HepG2 (cell line): ENCODE measurements at regions not wholly inside any gene's neighbourhood (a gene's known extent, or its start where the extent isn't known, plus 50 kb on each side); places are given as distances from the start of the nearest gene placed in this dataset.

Experiments used
- ATAC-seq: fragments of 200-7000 bp; cut with Tn5 transposase; 3 replicates; pipeline ENCODE4 v1.9.1; 2020; ENCODE audit warnings: mild to moderate bottlenecking, moderate library complexity
- BruUV-seq: library from RNA; stranded (reverse); fragments of 400-500 nt; replicated peaks from 2 replicates; lab custom pipeline; 2021; lab: Mats Ljungman, UMichigan
- CTCF ChIA-PET: fragments of 300-600 bp; formaldehyde crosslinking; extraction: SDS; loops from one replicate; lab custom pipeline; 2021; ENCODE audit warnings: low total read pairs, inconsistent platforms, low intra/inter-chr PET ratio; lab: Yijun Ruan, JAX
- POLR2A ChIA-PET: fragments of 350-600 bp; sonication (Branson Sonifier 250); formaldehyde crosslinking; loops from one replicate; lab custom pipeline; 2020; ENCODE audit warnings: antibody characterized with exemption, inconsistent platforms; lab: Yijun Ruan, JAX
- DNase-seq: peaks from one replicate; pipeline ENCODE4 v3.0.0-alpha.2; 2015; ENCODE audit warnings: low spot score
- FAIRE-seq: peaks from 3 replicates; lab custom pipeline; 2011; peaks lifted over from hg19 to GRCh38; lab: Jason Lieb, UNC
- H2AFZ ChIP-seq: one replicate; pipeline ENCODE4 v1.6.1; 2011; ENCODE audit warnings: low read length, inconsistent platforms
- H3K27ac ChIP-seq: fragments of 300-600 bp; 3 replicates; pipeline ENCODE4 v1.8.0; 2011; ENCODE audit warnings: mixed run types, mild to moderate bottlenecking, mixed read lengths, low read length, inconsistent platforms; ENCODE audit not compliant: insufficient read depth; ENCODE audit errors: extremely low read length
- H3K27me3 ChIP-seq, 2 experiments: fragments of 200-600 bp in 1 of 2; 2 replicates in 1 of 2; 3 replicates in 1 of 2; pipeline versions ENCODE4 v1.6.0 to v1.8.0; 2011; ENCODE audit warnings: low read length in 2 of 2, mild to moderate bottlenecking in 2 of 2, moderate library complexity in 2 of 2, inconsistent platforms in 1 of 2; ENCODE audit not compliant: insufficient read depth in 2 of 2, control insufficient read depth in 1 of 2
- H3K36me3 ChIP-seq, 2 experiments: fragments of 200-600 bp in 1 of 2; replicated peaks in 1 of 2; 2 replicates in 1 of 2; 3 replicates in 1 of 2; pipeline versions ENCODE4 v1.5.1 to v1.8.0; 2011; ENCODE audit warnings: low read length in 2 of 2, inconsistent platforms in 1 of 2; ENCODE audit not compliant: insufficient read depth in 2 of 2, control insufficient read depth in 1 of 2
- H3K4me1 ChIP-seq: 2 replicates; pipeline ENCODE4 v1.5.1; 2012; ENCODE audit warnings: low read length, inconsistent platforms; ENCODE audit not compliant: insufficient read depth
- H3K4me2 ChIP-seq: 2 replicates; pipeline ENCODE4 v1.6.0; 2011; ENCODE audit warnings: low read depth, low read length, inconsistent platforms
- H3K4me3 ChIP-seq, 3 experiments: fragments of 200-600 bp in 1 of 3; sonication (generic), shearing (Covaris generic) in 1 of 3; replicated peaks in 1 of 3; 2 replicates each; pipeline ENCODE4 v1.5.1; 2011 to 2016; ENCODE audit warnings: low read length in 3 of 3, inconsistent platforms in 2 of 3, low read depth in 2 of 3, mild to moderate bottlenecking in 2 of 3, control low read depth in 1 of 3, mixed read lengths in 1 of 3; ENCODE audit not compliant: insufficient read depth in 1 of 3
- H3K79me2 ChIP-seq: one replicate; pipeline ENCODE4 v1.6.1; 2011; ENCODE audit warnings: low read length, inconsistent platforms; ENCODE audit not compliant: insufficient read depth
- H3K9ac ChIP-seq: 2 replicates; pipeline ENCODE4 v1.6.0; 2011; ENCODE audit warnings: mild to moderate bottlenecking, low read depth, low read length, inconsistent platforms; ENCODE audit not compliant: insufficient read depth
- H3K9me3 ChIP-seq: 2 replicates; pipeline ENCODE4 v1.5.1; 2012; ENCODE audit warnings: mild to moderate bottlenecking, low read length
- H4K20me1 ChIP-seq: 2 replicates; pipeline ENCODE4 v1.6.0; 2011; ENCODE audit warnings: inconsistent platforms, mild to moderate bottlenecking, low read length, moderate library complexity; ENCODE audit not compliant: insufficient read depth
- DRAP1 ChIP-seq: IDR thresholded peaks from 2 replicates; pipeline ENCODE4 v1.6.1; 2016; ENCODE audit warnings: missing genetic modification reagents, missing compliant biosample characterization
- KDM4B ChIP-seq: sonication (generic); formaldehyde crosslinking; IDR thresholded peaks from 2 replicates; pipeline ENCODE4 v1.4.0; 2020; ENCODE audit warnings: missing genetic modification reagents
- MXD1 ChIP-seq: sonication (generic); formaldehyde crosslinking; IDR thresholded peaks from 2 replicates; pipeline ENCODE4 v1.4.0; 2020; ENCODE audit warnings: mild to moderate bottlenecking, missing genetic modification reagents
- PAF1 ChIP-seq: IDR thresholded peaks from 2 replicates; pipeline ENCODE4 v1.6.1; 2016; ENCODE audit warnings: missing genetic modification reagents, missing compliant biosample characterization
- RAD21 ChIP-seq: fragments of 450-650 bp; formaldehyde crosslinking; IDR thresholded peaks from 2 replicates; pipeline ENCODE4 v1.5.0; 2020; ENCODE audit warnings: mild to moderate bottlenecking
- TARDBP ChIP-seq: sonication (generic); formaldehyde crosslinking; IDR thresholded peaks from 2 replicates; pipeline ENCODE4 v1.8.0; 2022; ENCODE audit warnings: mild to moderate bottlenecking, missing genetic modification reagents
- THAP9 ChIP-seq: sonication (generic); formaldehyde crosslinking; IDR thresholded peaks from 2 replicates; pipeline ENCODE4; 2020; ENCODE audit warnings: missing genetic modification reagents, mild to moderate bottlenecking, borderline replicate concordance
- ZNF260 ChIP-seq: sonication (generic); formaldehyde crosslinking; IDR thresholded peaks from 2 replicates; pipeline ENCODE4 v1.4.0; 2020; ENCODE audit warnings: missing genetic modification reagents, low read depth, mild to moderate bottlenecking, borderline replicate concordance
- ZNF546 ChIP-seq: sonication (generic); formaldehyde crosslinking; conservative IDR thresholded peaks from 2 replicates; pipeline ENCODE4 v1.8.1; 2023; ENCODE audit warnings: mild to moderate bottlenecking, missing genetic modification reagents
- ZSCAN12 ChIP-seq: sonication (generic); formaldehyde crosslinking; IDR thresholded peaks from 2 replicates; pipeline ENCODE4 v1.9.0; 2021; ENCODE audit warnings: mild to moderate bottlenecking, missing genetic modification reagents
- WGBS: methylation state at CpG from one replicate; pipeline ENCODE4 v1.1.6; 2017; ENCODE audit warnings: low lambda C conversion rate; 5-methylcytosine and 5-hydroxymethylcytosine counted together
- in situ Hi-C: cut with HindIII; loops from 2 replicates; pipeline ENCODE4 v1.10.0; 2017; ENCODE audit warnings: low pct_unique_long_range_greater_than_20kb; ENCODE audit not compliant: extremely low pct_ligation_motif_present
- intact Hi-C: fragments of 100-400 bp; cut with micrococcal nuclease; formaldehyde crosslinking; loops from one replicate; pipeline ENCODE4 v1.10.0; 2022; ENCODE audit not compliant: unreplicated experiment

GRCh38 chr2:144749188-144749587, 229.3 kb upstream of the ZEB2 start (continued):
- TF ChIP-seq TARDBP (CRISPR knock-in tag) (no peak), DRAP1 (CRISPR knock-in tag) (no peak), KDM4B (no peak), MXD1 (no peak), THAP9 (CRISPR knock-in tag) (no peak)

- no peak for ATAC-seq
- BruUV-seq, result no TSS peak
- H3K9ac ChIP-seq, result no peak overlapping the region
- no peak for FAIRE-seq
- H2AFZ ChIP-seq, result no peak overlapping the region
- in situ Hi-C loops, result no loop called here
- H3K4me1 ChIP-seq, result no peaks in the 10 kb centered on the region
- peaks cover 56% of the 10 kb centered on the region for H3K9me3 ChIP-seq
- WGBS, result 30% methylated on average over 5 of the region's 5 CpGs
- H4K20me1 ChIP-seq, result no peaks in the 10 kb centered on the region
- no peaks in the 10 kb centered on the region for H3K36me3 ChIP-seq
- H3K79me2 ChIP-seq, result no peaks in the 10 kb centered on the region
- no peak overlapping the region for H3K4me3 ChIP-seq
- POLR2A ChIA-PET, result no interaction called here
- CTCF ChIA-PET, result no interaction called here
- H3K4me2 ChIP-seq, result no peak overlapping the region
- TF ChIP-seq ZNF260 (CRISPR knock-in tag) (no peak), PAF1 (no peak), ZNF546 (CRISPR knock-in tag) (no peak), ZSCAN12 (CRISPR knock-in tag) (no peak), RAD21 (CRISPR knock-in tag) (no peak)
- no peak overlapping the region for H3K27ac ChIP-seq
- intact Hi-C loops, result no loop called here
- no peak for DNase-seq
- no peaks in the 10 kb centered on the region for H3K27me3 ChIP-seq
Measured at GRCh38 chr2:144748443-144748842, 228.5 kb upstream of the ZEB2 start.
